Activated gamma-delta T cell (primary cell): ENCODE measurements at regions not wholly inside any gene's neighbourhood (a gene's known extent, or its start where the extent isn't known, plus 50 kb on each side); places are given as distances from the start of the nearest gene placed in this dataset.
"Not testable (repeated sequence)": the region's sequence is repeated elsewhere in the genome, so short reads cannot be mapped to it uniquely, and the experiment has no call there.

Experiments
- DNase-seq: peaks from one replicate; lab custom pipeline; 2025; lab: John Stamatoyannopoulos, UW

GRCh38 chr3:164460851-164461250, 617.4 kb downstream of the SI start:
- DNase-seq: no peak

- no peak for DNase-seq
These were observed 618.7 kb downstream of the SI start for GRCh38 chr3:164459521-164460151.

DNA sequence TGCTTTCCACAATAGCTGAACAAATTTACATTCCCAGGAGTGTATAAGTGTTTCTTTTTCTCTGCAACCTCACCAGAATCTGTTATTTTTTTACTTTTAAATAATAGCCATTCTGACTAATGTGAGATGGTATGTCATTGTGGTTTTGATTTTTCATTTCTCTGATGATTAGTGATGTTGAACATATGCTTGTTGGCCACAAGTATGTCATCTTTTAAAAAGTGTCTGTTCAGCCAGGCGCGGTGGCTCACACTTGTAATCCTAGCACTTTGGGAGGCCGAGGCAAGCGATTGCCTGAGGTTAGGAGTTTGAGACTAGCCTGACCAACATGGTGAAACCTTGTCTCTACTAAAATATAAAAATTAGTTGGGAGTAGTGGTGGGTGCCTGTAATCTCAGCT, 619.3 kb downstream of the SI start:
- no peak for DNase-seq

- no peak for DNase-seq
These were observed 624.6 kb downstream of the SI start for GRCh38 chr3:164453714-164454113.

DNA sequence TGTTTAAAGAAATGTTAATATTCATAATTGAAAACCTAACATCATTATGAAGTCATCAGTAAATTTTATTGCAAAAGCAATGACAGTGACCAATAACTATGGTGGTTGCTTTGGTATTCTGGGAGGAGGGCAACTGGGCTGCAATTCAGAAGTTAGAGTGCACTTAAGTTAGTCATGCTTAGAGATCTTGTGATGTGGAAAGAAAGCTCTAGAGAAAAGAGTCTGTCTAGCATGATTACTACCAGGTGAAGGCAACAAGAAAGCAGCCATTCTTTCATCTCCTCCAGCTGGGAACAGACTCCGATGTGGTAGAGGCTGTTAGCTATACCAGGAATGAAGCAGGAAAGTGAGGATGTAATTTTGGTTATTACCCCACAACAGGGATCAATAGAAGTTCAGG, 625.6 kb downstream of the SI start:
- DNase-seq: no peak

DNA sequence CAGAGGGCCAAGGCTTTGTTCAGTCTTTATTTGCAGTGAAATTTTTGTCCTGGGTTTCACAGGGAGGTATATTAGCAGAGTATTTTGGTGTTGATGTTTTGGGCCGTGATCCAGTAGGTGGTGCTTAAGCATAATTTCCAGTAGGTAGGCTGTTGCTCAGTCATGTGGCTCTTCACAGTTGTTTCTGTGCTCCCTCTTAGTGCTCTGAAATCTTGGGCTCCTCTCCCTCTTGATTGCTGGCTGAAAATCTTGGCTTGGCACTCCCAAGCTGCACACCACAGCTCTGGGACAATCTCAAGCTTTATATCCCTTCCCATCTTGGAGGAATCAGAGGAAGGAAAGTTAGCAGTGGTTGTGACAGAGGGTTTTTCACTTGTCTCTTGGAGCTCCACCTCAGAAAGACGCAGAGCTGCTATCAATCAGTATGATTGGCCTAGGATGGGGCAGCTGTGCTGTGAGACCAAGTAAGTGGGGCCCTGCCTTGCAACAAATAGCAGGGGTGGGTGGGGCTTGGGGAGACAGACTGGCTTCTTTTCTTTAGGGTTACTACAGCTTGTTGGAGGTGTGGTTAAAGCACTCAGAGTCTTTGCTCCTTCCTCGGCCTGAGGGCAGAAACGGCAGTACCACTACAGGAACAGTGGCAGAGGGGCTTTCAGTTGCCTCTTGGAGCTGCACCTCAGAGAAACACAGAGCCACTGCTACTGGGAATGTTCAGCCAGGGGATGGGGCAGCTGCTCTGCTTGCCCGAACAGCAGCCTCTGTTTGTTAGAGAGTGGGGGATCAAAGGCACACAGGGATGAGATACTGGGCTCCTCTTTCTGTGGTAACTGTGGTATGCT, 627.0 kb downstream of the SI start:
- DNase-seq: no peak

- DNase-seq: no peak
These were observed 627.9 kb downstream of the SI start for GRCh38 chr3:164450276-164450905.

DNA sequence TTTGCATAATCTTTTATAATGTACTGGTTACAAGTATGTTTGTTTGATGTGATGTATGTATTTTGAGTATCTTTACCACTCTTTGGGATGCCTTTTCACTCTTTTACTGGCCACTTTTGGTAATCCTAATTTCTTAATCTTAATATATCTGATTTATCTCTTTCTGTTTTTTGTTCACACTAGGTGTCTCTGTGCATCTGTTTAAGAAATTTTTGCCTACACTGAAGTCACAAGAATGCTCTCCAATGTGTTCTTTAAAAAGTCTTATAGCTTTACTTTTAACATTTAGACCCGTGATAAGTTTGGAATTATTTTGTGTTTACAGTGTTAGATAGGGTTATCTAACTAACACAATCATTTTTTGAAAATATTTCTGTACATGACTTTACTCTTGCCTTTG, 659.1 kb downstream of the SI start:
- DNase-seq: no peak

DNA sequence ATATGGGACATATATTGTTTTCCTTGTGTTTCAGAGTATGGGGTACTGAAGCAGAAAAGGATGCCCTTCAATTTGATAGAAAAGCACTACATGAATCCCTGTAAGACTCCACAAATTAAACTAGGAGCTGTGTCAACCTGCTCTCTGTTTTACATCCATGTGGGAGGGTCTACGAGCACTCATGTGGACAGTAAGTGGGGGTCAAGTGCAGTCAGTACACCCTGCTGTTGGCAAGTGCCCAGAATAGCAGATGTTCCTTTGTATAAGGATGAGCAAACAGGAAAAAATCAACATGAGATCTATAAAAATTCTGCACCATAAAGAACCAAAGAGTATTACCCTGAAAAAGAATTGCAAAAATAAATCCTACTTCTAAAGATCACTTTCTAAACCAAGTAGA, 659.9 kb downstream of the SI start:
- no peak for DNase-seq

DNA sequence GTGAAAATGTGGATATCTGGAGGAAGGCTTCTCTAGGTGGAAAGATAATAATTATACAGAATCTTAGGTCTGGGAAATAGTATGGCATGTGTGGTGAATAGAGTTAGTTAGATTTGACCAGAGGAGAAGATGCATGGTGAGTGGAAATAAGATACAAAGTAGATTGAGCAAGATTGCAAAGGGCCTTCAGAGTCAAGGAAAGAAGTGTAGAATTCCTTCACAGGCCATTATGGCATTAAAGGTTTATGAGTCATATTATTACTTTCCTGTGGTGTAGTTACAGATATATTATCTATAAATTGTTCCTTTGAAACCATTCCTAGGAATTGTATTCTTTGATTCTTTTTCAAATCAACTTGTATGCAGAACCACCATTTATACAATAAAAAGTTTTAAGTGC, 660.3 kb downstream of the SI start:
- no peak for DNase-seq

GRCh38 chr3:164416491-164417222, 661.6 kb downstream of the SI start:
- DNase-seq: no peak

GRCh38 chr3:164408326-164408725, 670.0 kb downstream of the SI start:
- no peak for DNase-seq

GRCh38 chr3:164407111-164407510, 671.2 kb downstream of the SI start:
- DNase-seq: no peak

DNA sequence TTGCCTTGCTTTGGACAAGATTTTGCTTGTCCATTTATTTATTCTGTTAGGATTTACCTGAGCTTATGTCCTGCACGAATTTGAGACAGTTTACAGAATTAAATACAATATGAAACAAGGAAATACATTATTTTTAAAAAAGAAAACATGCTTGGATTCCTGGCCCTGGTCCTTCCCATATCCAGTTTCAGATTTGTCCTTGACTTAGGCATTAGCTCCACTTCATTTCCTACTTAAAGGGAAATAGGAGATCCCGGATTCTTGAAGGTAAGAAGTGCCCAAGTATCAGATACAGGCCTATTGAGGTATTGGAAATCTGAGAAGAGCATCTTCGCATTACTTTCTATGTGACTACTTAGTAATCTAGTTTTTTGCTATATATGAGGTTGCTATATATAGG, 672.0 kb downstream of the SI start:
- no peak for DNase-seq

GRCh38 chr3:164401923-164402322, 676.4 kb downstream of the SI start:
- DNase-seq: no peak

- DNase-seq: not testable (repeated sequence)
These were observed 676.9 kb downstream of the SI start for GRCh38 chr3:164401440-164401839.

- DNase-seq: no peak
These were observed 680.8 kb downstream of the SI start for GRCh38 chr3:164397462-164397861.

DNA sequence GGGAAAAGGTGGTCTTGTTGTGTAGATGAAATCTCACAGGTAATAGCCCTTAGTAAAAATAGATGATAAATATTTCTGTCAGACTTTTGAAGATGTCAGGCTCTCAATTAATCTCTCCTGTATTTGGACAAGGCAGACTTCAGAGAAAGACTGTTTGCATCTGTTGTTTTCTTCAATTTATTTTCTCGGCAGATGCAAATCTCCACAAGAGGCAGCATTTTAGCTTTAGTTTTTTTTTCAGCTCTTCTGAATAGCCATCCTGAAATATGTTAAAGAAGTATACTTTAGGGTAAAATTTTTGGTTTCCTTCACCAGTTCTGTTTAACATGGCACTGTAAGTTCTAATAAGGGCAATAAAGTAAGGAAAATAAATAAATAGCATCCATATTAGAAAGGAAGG, 685.1 kb downstream of the SI start:
- DNase-seq: no peak

GRCh38 chr3:164390046-164390445, 688.2 kb downstream of the SI start:
- DNase-seq: no peak

GRCh38 chr3:164387236-164387635, 691.1 kb downstream of the SI start:
- no peak for DNase-seq

DNA sequence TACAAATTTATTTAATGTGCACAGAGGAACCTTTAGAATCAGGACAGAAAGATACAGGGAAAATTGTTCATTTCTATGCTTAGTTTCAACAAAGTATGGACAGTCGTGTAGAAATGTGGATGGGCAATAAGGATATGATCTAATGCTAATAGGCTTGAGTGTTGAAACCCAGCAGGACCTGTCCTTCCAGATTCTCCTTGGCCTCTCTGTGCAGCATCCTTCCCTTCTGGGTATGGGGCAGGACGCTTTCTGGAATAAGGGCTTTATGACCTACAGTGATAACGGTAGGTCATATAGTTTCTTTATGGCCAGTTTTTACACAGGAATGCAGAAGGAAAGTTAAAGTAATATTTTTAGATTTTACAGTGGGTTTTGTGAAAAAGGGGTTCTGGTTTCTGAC, 698.1 kb downstream of the SI start:
- no peak for DNase-seq

DNA sequence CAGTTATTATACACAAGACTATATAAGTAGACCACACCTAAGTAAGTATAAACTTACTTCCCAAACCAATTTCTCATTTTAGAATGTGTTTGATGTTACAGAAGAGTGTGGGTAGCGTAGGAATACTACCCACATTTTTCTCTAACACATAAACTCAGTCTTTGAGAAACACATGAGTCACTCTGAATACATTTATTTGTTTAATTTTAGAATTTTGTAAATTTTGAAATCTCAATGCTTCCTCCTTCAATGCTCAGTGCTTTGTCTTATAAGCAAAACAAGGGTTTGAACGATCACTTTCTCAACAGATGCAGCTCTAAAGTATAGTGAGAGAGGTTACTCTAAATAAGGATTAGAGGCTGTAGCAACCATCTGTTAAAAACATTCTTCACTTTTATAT, 700.8 kb downstream of the SI start:
- no peak for DNase-seq

GRCh38 chr3:164375995-164376394, 702.3 kb downstream of the SI start:
- DNase-seq: no peak
